ENCODE measurements at regions not wholly inside any gene's neighbourhood (a gene's known extent, or its start where the extent isn't known, plus 50 kb on each side); places are given as distances from the start of the nearest gene placed in this dataset.
"Not testable (repeated sequence)": the region's sequence is repeated elsewhere in the genome, so short reads cannot be mapped to it uniquely, and the experiment has no call there.

DNA sequence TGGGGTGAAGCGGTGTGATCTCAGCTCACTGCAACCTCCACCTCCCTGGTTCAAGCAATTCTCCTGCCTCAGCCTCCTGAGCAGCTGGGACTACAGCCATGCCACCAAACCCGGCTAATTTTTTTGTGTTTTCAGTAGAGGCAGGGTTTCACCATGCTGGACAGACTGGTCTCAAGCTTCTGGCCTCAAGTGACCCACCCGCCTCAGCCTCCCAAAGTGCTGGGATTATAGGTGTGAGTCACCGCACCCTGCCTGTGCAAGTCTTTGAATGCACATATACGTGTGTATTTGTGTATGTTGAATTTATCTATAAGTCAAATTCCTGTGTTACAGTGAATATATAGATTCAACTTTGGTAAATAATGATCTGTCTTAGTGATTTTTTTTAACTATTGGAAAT lies 898.2 kb upstream of the ATXN7L3B start:
- TF ChIP-seq, protein P1, sequence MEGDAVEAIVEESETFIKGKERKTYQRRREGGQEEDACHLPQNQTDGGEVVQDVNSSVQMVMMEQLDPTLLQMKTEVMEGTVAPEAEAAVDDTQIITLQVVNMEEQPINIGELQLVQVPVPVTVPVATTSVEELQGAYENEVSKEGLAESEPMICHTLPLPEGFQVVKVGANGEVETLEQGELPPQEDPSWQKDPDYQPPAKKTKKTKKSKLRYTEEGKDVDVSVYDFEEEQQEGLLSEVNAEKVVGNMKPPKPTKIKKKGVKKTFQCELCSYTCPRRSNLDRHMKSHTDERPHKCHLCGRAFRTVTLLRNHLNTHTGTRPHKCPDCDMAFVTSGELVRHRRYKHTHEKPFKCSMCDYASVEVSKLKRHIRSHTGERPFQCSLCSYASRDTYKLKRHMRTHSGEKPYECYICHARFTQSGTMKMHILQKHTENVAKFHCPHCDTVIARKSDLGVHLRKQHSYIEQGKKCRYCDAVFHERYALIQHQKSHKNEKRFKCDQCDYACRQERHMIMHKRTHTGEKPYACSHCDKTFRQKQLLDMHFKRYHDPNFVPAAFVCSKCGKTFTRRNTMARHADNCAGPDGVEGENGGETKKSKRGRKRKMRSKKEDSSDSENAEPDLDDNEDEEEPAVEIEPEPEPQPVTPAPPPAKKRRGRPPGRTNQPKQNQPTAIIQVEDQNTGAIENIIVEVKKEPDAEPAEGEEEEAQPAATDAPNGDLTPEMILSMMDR (IDR thresholded peaks at IDR 0.05), result not testable (repeated sequence)
- TF ChIP-seq POLR2AphosphoS5 (IDR thresholded peaks at IDR 0.05; ENCODE audit: low read depth, low read length); SIN3A (IDR thresholded peaks at IDR 0.05; ENCODE audit: borderline replicate concordance, insufficient read depth, low read depth, low read length): not testable (repeated sequence)
- TF ChIP-seq, protein P2, sequence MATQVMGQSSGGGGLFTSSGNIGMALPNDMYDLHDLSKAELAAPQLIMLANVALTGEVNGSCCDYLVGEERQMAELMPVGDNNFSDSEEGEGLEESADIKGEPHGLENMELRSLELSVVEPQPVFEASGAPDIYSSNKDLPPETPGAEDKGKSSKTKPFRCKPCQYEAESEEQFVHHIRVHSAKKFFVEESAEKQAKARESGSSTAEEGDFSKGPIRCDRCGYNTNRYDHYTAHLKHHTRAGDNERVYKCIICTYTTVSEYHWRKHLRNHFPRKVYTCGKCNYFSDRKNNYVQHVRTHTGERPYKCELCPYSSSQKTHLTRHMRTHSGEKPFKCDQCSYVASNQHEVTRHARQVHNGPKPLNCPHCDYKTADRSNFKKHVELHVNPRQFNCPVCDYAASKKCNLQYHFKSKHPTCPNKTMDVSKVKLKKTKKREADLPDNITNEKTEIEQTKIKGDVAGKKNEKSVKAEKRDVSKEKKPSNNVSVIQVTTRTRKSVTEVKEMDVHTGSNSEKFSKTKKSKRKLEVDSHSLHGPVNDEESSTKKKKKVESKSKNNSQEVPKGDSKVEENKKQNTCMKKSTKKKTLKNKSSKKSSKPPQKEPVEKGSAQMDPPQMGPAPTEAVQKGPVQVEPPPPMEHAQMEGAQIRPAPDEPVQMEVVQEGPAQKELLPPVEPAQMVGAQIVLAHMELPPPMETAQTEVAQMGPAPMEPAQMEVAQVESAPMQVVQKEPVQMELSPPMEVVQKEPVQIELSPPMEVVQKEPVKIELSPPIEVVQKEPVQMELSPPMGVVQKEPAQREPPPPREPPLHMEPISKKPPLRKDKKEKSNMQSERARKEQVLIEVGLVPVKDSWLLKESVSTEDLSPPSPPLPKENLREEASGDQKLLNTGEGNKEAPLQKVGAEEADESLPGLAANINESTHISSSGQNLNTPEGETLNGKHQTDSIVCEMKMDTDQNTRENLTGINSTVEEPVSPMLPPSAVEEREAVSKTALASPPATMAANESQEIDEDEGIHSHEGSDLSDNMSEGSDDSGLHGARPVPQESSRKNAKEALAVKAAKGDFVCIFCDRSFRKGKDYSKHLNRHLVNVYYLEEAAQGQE (IDR thresholded peaks at IDR 0.05; ENCODE audit: insufficient read depth in 1 of 2, low read depth in 2 of 2, low read length in 1 of 2), result not testable (repeated sequence)

All from Panc1 (cell line).